ENCODE measurements at regions not wholly inside any gene's neighbourhood (a gene's known extent, or its start where the extent isn't known, plus 50 kb on each side); places are given as distances from the start of the nearest gene placed in this dataset.

- TF ChIP-seq CTCF (IDR thresholded peaks at IDR 0.05): no peak
- TF ChIP-seq EP300 (IDR thresholded peaks at IDR 0.05): no peak
Measured at GRCh38 chr7:46707973-46708372, 786.9 kb upstream of the IGFBP3 start.
